ENCODE measurements at regions not wholly inside any gene's neighbourhood (a gene's known extent, or its start where the extent isn't known, plus 50 kb on each side); places are given as distances from the start of the nearest gene placed in this dataset.

- TF ChIP-seq MXI1 (IDR thresholded peaks at IDR 0.05; ENCODE audit: borderline replicate concordance, low read depth, low read length) (no peak), MAZ (IDR thresholded peaks at IDR 0.05; ENCODE audit: borderline replicate concordance, low read depth, low read length) (no peak), CTCF (conservative IDR thresholded peaks at IDR 0.05; ENCODE audit: low read depth, low read length) (no peak), POLR2A (IDR thresholded peaks at IDR 0.05; ENCODE audit: low read depth, low read length) (no peak), ELK1 (IDR thresholded peaks at IDR 0.05; ENCODE audit: borderline replicate concordance, low read depth, low read length) (no peak), RAD21 (IDR thresholded peaks at IDR 0.05; ENCODE audit: low read length) (peak; percentile 15; the same call in 1 of the 2 replicates), MAFK (IDR thresholded peaks at IDR 0.05; ENCODE audit: low read depth, low read length) (no peak), RCOR1 (IDR thresholded peaks at IDR 0.05; ENCODE audit: insufficient replicate concordance, low read length) (no peak), USF2 (IDR thresholded peaks at IDR 0.05; ENCODE audit: low read depth, low read length) (no peak), CHD1 (IDR thresholded peaks at IDR 0.05; ENCODE audit: low read depth, low read length) (no peak), SMC3 (IDR thresholded peaks at IDR 0.05; ENCODE audit: low read depth, low read length) (no peak), CEBPB (IDR thresholded peaks at IDR 0.05; ENCODE audit: low read depth, low read length) (peak; percentile 23; the same call in 1 of the 2 replicates), BHLHE40 (IDR thresholded peaks at IDR 0.05; ENCODE audit: low read depth, low read length) (no peak), FOS (IDR thresholded peaks at IDR 0.05; ENCODE audit: low read depth, low read length) (no peak)
Measured at GRCh38 chr9:111178331-111179055, 140.2 kb upstream of the LPAR1 start.

Data from IMR-90 (cell line).